GM10248 (cell line): ENCODE measurements at regions not wholly inside any gene's neighbourhood (a gene's known extent, or its start where the extent isn't known, plus 50 kb on each side); places are given as distances from the start of the nearest gene placed in this dataset.
"Not testable (repeated sequence)": the region's sequence is repeated elsewhere in the genome, so short reads cannot be mapped to it uniquely, and the experiment has no call there.

Source experiments
- CTCF ChIA-PET: fragments of 300-600 bp; sonication (Branson Sonifier 250); formaldehyde crosslinking; extraction: SDS; loops from one replicate; lab custom pipeline; 2021; ENCODE audit warnings: antibody characterized with exemption; lab: Yijun Ruan, JAX
- POLR2A ChIA-PET: fragments of 350-650 bp; sonication (Branson Sonifier 250); formaldehyde crosslinking; extraction: SDS; loops from one replicate; lab custom pipeline; 2020; ENCODE audit warnings: antibody characterized with exemption; lab: Yijun Ruan, JAX
- DNase-seq: peaks from one replicate; pipeline ENCODE4 v3.0.0; 2012; ENCODE audit errors: extremely low spot score
- CTCF ChIP-seq: IDR thresholded peaks from 2 replicates; pipeline ENCODE4 v1.5.1; 2012; ENCODE audit warnings: mild to moderate bottlenecking, low read depth; ENCODE audit errors: extremely low read depth, missing control alignments, control extremely low read depth

- CTCF ChIA-PET: no interaction called here
- POLR2A ChIA-PET: no interaction called here
- TF ChIP-seq CTCF: no peak
- DNase-seq: no peak
These were observed 153.0 kb upstream of the TRPC5 start for GRCh38 chrX:112235547-112235946.

GRCh38 chrX:112233164-112233563, 150.6 kb upstream of the TRPC5 start:
- ChIA-PET POLR2A (no interaction called here), CTCF (no interaction called here)
- DNase-seq: no peak
- no peak for TF ChIP-seq CTCF

- CTCF ChIA-PET: interaction anchor here (1.1 kb wide), 1 partner anchor 16 kb away, joined by 3 read pairs; no protein-coding TSS in a partner anchor
- DNase-seq, POLR2A ChIA-PET: not testable (repeated sequence)
These were observed 144.2 kb upstream of the TRPC5 start for GRCh38 chrX:112226795-112227194.

GRCh38 chrX:112223391-112223790, 140.8 kb upstream of the TRPC5 start:
- ChIA-PET CTCF (no interaction called here), POLR2A (no interaction called here)
- no peak for DNase-seq
- TF ChIP-seq CTCF: no peak

- no peak for DNase-seq
- ChIA-PET POLR2A (no interaction called here), CTCF (no interaction called here)
- no peak for TF ChIP-seq CTCF
These were observed 135.8 kb upstream of the TRPC5 start for GRCh38 chrX:112218388-112218787.

GRCh38 chrX:112211459-112211858, 128.9 kb upstream of the TRPC5 start:
- POLR2A ChIA-PET: no interaction called here
- DNase-seq: no peak
- TF ChIP-seq CTCF: no peak
- CTCF ChIA-PET: interaction anchor here (1.5 kb wide), 1 partner anchor 17 kb away, joined by 3 read pairs; no protein-coding TSS in a partner anchor

GRCh38 chrX:112197840-112198239, 115.3 kb upstream of the TRPC5 start:
- POLR2A ChIA-PET: no interaction called here

More at GRCh38 chrX:112197840-112198239, 115.3 kb upstream of the TRPC5 start:
- CTCF ChIA-PET: no interaction called here
- no peak for DNase-seq
- TF ChIP-seq CTCF: no peak
